HG03378 (cell line): ENCODE measurements at regions not wholly inside any gene's neighbourhood (a gene's known extent, or its start where the extent isn't known, plus 50 kb on each side); places are given as distances from the start of the nearest gene placed in this dataset.

Source experiments
- ATAC-seq: cut with Tn5 transposase; IDR thresholded peaks from one replicate; pipeline ENCODE4 v1.9.1; 2021; ENCODE audit warnings: mild to moderate bottlenecking, moderate library complexity; ENCODE audit not compliant: unreplicated experiment

DNA sequence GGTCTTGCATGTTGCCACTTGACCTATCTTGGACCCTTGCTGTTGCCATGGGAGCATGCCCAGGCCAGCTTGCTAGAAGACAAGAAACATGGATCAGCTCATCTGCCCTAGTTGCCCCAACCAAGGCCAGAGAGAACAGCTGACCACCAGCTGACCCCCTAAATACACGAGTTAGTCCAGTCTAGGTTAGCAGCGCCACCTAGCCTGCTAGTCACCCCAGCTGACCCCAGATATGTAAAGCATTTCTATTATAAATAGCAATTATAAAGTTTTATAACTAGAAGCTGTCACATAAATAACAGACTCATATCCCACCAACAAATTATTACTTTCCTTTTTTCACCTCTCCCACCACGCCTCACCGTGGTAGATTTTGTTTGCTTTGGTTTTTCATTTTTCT, 387.8 kb downstream of the RASEF start:
- ATAC-seq, result no peak

DNA sequence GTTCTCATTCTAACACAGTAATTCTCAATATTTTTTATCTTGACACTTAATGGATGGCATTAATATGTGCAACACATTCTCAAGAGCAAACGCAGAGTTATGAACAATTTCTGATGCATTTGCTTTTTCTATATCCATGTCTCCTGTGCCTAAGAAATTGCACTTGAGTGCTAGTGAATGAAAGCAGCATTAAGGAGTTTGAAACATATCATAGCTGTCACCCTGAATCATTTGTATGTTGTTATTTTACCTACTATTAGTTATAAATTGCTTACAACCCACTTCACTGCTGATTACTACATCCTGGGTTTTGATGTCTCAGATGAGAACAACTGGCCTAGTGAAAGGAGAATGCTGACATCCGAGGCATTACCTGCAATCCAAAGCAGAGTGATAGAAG, 387.3 kb downstream of the RASEF start:
- no peak for ATAC-seq

DNA sequence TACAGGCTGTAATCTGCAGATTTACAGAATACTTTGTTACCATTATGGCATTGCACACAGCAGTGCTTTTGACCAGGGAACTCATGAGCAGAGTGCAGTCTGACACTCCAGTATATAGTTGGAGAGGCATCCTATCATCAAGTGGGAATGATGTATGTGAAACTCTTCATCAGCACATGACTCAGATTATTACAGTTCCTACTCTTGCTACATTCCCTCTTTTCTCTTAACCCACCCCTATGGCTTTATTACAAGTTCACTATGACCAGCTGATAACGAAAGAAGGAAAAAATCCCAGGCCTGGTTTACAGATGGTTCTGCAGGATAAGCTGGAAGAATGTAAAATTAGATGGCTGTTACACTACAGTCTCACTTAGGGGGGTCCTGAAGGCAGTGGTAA, 385.9 kb downstream of the RASEF start:
- no peak for ATAC-seq

DNA sequence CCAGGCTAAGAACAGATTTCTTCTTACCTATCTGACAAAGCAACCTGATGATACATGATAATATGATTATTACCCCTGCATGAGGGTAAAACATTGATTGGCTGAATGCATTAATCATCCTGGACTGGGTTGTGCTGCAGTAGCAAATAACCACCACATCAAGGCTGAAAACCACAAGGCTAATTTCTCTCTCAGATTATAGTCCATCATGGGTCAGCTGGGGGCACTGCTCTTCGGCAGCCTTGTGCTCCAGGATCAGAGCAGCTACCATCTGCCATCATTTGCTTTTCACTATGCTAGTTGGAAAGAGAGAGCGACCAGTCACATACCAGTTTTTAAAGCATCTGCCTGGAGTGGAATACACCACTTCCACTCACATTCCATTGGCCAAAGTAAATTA, 383.5 kb downstream of the RASEF start:
- no peak for ATAC-seq

DNA sequence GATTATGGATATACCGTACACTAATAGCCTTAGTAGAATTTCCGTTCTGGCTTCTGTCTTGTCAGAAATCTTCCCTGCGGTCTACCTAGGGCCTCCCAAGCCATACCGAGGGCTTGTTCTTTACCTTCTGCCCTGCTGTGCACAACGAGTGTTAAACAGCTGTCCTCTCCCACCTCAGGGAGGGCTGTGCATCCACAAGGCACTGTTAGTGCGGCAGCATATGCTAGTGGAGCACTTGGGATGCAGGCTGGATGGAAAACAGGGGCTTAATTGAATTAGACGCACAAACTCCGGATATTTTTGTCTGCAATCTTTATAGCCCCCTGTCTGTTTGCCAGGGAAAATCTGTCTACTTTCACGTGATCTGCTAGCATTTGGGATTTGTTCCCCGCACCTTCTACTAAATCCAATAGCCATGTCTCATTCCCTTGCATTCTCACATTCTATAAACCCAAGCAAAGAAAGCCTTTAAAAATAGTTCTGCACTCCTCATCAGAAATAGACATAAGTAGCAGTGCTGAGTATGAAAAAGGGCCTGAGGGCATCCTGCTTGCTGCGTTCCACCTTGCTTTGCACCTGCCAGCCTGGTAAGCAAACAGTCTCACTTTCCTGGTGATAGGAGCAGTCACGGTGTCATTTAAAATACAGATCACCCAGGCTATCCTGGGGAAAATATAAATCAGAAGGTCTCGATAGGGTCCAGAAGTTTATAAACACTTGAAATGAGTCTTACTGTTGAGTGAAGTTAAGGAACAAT, 382.6 kb downstream of the RASEF start:
- no peak for ATAC-seq

GRCh38 chr9:82681809-82682208, 381.1 kb downstream of the RASEF start:
- no peak for ATAC-seq

- ATAC-seq, result no peak
Observed at GRCh38 chr9:82682431-82682830, 380.5 kb downstream of the RASEF start.

DNA sequence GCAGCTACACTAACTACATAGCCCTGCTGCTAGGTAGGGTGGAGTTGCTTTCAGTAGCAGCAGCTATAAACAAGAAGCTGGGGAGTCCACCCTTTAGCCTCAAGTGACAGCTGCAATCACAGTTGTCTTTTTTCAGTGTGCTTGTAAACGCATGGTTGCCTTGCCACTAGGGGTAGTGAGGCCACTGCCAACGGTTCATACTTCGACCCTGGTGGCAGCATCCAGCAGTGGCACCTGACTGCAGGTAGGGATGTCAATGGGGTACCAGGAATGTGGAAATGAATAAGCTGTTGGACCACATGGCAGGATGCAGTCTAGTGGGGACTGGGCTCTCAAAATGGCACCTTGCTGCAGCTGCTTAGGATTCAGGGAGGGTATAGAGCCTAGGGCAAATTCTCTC, 367.2 kb downstream of the RASEF start:
- no peak for ATAC-seq

DNA sequence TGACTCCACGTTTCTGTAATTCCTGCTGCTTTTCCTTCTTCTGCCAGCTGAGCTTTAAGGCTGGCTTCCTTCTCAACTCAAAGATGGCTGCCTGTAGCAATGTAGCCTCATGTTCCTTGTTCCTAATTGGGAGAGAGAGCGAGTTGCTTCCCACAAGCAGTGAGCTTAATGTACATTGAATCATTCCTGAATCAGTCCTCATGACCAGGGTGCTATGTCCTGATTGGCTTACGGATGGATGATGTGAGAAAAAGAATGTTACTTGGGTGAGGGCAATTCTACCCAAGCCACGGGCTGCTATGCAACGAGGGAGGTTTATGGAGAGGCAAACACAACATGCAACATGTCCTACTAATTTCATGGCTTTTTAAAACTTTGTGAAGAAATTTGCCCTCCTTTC, 356.2 kb downstream of the RASEF start:
- ATAC-seq, result no peak

DNA sequence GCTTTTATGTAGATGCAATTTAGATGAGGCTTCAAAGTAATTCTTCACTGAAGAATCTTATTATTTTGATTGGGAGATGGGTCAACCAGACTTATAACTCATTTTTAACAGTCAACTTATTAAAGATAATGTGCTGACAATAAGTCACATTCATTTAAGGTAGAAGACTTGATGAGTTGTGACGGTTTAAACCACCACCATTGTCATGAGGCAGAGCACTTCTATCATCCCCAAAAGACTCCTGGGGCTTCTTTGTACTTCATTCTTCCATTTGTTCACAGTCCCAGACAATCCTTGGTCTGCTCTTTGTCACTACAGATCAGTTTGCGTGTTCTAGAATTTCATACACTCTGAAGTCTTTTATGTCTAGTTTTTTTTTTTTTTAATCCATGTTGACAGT, 346.1 kb downstream of the RASEF start:
- ATAC-seq, result no peak

DNA sequence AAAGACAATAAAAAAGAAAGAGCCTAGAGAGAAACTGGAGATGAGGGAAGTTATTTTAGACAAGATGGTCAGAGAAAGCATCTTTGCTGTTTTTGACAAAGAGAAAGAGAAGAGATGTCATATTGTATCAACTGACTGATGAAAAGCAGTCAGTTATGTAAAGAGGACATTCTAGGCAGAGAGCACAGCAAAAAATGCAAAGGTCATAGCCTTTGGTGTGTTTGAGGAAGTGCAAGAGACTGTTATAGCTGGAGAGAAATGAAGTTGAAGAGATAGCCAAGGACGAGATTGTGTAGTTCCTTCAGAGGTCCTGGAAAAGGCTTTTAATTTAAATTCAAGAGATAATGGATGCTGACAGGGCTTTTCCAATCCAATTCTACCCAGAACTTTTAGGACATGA, 342.4 kb downstream of the RASEF start:
- ATAC-seq, result no peak

- no peak for ATAC-seq
Observed at GRCh38 chr9:82721593-82721992, 341.3 kb downstream of the RASEF start.

DNA sequence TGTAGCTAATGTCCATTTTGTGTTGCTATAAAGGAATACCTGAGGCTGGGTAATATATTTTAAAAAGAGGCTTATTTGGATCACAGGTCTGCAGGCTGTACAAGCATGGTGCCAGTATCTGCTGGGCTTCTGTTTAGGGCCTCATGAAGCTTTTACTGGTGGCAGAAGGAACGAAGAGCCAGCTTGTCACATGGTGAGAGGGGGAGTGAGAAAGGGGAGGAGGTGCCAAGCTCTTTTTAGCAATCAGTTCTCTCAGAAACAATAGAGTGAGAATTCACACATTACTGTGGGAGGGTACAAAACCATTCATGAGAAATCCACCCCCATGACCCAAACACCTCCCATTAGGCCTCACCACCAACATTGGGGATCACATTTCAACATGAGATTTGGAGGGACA, 340.9 kb downstream of the RASEF start:
- ATAC-seq, result no peak

DNA sequence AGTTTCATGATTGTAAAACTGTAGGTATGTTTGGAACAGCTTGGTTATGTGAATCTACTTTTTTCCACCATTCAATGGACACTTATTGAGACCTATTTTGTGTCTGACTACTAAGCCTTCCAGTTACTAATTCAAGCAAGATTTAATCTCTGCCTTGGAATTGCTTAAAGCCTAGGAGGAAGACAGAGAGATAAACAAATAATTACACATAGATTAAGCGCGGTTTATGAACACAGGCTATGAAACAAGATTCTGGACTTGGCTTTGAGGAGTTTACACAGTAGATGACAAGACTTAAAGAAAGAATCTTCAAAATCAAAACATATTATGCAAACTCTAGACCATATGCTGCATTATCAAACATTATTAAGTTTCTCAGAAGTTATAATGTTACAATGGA, 340.4 kb downstream of the RASEF start:
- ATAC-seq, result no peak

DNA sequence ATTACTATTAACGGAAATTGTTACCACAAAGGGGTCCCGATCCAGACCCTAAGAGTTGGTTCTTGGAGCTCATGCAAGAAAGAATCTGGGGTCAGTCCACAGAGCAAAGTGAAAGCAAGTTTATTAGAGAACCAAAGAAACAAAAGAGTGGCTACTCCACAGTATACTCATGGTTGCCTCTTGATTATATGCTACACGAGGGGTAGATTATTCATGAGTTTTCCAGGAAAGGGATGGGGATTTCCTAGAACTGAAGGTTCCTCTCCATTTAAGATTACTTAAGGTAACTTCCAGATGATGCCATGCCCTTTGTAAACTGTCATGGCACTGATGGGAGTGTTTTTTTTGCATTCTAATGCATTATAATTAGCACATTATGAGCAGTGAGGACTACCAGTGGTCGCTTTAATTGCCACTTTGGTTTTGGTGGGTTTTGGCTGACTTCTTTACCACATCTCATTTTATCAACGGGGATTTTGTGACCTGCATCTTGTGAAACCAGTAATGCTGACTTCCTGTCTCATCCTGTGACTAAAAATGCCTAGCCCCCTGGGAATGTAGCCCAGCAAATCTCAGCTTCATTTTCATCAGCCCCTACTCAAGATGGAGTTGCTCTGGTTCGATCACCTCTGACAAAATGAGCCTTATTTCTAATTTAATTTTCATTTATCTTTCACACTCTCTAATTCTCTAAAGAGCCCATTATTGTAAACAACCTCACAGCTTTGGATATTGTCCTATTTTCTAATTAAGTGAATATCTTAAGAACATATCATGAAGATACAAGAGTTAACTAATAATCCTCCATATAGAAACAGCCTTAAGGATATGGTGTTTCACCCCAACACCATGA, 336.3 kb downstream of the RASEF start:
- ATAC-seq, result peak; percentile 56

DNA sequence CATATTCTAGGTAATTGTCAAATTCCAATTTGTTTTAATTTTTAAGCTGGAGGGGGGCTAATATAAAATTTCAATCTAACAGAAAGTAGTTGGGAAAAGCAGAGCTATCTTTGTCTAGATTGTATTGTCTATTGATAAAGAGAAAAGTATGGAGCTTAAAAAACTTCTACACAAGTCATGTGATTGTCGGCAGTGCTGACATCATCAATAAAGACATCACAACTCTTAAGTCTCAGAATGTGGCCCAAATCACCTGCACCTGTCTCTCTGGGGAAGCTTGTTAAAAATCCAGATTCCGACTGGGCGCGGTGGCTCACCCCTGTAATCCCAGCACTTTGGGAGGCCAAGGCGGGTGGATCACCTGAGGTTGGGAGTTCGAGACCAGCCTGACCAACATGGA, 333.8 kb downstream of the RASEF start:
- no peak for ATAC-seq

DNA sequence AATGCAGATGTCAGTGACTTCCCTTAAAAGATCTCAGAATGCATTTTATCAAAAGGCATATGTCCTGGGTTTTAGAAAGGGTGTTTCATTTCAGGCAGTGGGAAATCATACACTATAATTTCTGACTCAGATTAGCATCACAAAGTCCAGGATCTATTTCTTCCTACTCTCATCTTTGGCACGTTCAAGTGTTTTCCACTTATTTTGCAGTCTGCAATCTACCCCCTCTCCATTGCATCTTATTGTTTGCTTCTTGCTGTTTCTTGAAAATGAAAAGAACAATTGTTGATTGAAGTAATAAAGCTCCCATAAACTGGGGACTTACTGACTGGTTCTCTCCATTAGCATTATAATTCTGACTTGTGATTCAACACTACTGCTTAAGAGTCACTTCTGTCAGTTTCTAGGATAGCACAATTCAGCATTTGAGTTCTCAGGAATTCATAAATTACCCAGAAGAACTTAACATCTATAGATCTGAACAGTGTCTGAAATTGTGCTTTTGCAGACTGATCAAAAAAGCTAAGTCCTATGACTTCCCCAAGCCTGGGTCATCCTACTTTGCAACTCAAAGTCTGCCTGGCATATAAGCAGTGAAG, 332.9 kb downstream of the RASEF start:
- no peak for ATAC-seq

DNA sequence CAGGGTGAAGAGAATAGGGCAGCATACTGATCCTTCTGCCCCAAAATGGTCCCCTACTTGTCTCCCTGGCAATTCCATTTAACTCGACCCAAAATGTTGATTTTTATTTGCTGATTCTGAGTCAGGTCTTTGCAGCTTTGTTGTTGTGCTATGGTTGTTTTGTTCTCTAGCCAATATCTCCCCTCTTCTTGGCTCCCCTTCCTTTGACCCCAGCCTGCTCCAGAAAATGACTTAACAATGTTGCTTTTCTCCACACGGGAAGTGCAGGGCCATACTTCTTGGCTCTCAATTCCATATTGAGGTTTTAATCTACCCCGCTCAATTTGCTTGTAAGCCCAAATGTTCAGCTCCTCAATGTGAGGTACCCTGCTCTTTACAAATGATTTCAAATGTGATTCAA, 330.0 kb downstream of the RASEF start:
- ATAC-seq, result no peak

DNA sequence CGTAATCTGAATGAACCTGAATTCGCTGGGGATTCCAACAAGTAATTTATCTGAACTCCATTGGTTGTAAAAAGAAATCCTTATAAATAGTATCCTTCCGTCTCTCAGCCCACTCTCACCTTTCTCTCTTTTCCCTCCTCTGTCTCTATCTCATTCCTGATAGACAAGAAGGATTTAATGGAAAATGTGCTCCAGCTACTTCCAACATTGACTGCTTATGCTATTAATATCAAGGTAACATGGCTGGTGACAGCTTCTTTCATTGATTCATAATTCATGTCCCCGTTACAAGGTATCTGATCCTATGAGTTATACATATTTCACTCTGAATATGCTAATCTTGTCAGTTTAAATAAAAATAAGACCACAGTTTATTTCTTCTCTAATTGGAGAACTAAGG, 326.8 kb downstream of the RASEF start:
- ATAC-seq, result no peak

DNA sequence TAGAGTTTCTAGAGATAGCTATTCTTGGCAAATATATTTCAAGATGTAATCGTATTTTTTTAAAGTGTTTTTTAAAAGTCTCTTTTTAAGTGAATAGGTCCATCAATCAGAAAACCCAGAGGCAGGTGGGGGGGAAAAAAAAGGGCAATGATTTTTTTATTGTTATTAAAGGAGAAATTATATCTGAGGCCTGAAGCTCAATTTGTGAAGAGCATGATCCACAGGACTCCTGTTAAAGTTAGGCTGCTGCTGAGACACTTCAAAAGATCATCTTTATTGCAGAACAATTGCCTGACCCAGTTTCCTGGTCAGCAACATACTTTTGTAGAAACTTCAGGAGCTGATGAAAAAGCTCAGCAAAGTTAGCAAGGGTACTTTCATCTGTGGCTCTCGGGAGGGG, 326.2 kb downstream of the RASEF start:
- no peak for ATAC-seq

DNA sequence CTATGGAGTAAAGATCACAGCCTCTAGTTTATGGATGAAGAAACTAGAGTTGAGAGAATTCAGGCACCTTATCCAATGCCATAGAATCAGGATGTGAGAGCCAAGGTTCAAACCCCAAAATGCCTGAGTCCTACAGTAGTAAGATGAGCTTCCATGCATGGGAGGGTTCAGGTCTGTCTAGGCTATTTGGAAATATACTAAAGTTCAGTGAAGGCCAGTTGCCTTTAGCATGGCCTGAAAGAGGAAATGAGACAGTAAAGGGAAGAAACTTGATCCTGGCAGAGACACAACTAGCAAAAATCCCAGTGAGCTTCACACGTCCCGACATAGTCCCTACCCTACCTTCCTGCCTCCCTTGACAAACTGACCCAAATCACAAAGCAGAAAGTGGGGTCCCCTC, 317.0 kb downstream of the RASEF start:
- no peak for ATAC-seq

GRCh38 chr9:82750411-82750913, 312.5 kb downstream of the RASEF start:
- ATAC-seq, result no peak
